Activated effector memory CD4-positive, alpha-beta T cell treated with Interleukin-2 at 50 U/mL for 16 hours (primary cell): ENCODE measurements at regions not wholly inside any gene's neighbourhood (a gene's known extent, or its start where the extent isn't known, plus 50 kb on each side); places are given as distances from the start of the nearest gene placed in this dataset.
"Not testable (repeated sequence)": the region's sequence is repeated elsewhere in the genome, so short reads cannot be mapped to it uniquely, and the experiment has no call there.

Source experiments
- DNase-seq: peaks from one replicate; pipeline ENCODE4 v3.0.0-alpha.2; 2020

DNA sequence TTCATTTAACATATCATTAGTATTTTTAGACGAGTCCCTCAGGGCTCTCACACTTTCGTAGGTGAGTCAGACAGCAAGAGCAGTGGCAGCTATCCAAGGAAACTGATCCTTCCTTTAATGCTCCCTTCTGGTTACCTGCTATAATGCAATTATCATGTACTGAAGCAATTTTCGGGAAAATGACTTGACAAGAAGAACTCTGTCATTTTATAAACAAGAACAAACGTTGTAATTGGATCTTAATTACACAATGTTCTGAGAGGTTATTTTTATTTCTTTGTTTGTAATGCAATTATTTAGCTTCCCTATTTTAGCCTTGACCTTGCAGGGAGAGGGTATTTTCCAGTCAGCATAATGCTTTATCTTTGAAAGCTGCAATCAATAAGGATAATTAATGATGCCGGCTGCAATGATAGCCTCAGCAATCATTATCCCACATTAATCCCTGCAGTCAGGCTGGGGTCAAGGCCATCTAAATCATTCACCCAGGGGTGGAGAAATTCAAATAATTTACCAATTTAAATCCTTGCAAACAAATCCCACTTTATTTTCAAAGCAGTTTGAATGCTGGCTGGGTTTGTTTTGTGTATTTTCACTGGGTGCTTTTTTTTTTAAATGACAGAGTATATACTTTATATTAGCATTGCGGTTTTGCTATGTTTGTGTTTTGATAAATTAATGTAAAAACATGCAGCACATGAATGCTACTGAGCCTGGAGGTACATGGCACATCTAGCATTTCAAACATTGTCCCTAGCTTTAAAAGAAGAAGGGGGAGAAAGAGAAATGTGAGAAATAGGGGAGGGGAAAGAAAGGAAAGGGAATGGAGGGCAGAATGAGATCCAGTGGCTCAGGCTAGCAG is 249.9 kb downstream of the SHOX2 start:
- no peak for DNase-seq

DNA sequence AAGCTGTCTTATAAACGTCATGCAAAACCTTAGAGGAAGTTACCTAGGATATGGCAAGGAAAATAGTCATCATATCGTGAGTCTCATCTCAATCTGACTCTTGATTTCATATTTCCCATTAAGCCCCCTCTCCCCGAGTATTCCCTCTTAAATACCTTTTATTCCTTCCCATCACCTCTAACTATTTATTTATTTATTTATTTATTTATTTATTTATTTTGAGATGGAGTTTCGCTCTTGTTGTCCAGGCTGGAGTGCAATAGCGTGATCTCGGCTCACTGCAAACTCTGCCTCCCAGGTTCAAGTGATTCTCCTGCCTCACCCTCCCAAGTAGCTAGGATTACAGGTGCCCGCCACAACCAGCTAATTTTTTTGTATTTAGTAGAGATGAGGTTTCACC is 260.4 kb downstream of the SHOX2 start:
- not testable (repeated sequence) for DNase-seq

DNA sequence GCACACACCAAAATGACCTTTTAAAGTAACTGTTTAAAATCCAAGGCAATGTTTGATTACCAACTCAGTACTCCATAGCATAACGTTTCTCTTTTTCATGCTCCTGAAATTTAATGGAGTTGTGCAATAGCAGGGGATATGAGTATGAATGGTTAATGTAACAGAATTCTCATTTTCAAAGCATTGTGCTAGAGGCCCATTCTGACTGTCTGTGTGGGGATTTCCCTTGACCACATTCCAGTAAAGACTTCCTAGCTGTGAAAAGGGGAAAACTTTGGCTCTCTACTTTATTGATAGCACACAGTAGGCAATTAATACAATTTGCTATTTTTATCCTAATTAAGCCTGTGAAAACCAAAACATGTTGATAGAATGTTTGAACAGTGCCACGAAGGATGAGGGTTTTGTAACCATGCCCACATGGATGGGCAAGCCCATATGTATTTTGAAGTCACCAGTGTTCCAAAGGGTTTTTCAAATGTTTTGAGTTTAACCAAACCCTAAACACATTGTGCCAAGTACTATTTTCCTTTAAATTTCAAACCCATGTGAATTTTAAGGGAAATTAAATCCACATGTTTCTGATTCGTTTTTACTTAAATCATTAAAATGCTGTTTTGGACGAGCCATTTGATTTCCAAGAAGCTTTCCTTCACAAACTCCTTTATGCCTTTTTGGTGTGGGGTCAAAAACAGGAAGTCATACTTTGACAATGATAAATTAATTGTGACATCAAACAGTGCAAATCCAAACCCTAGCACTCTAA is 261.2 kb downstream of the SHOX2 start:
- no peak for DNase-seq

DNA sequence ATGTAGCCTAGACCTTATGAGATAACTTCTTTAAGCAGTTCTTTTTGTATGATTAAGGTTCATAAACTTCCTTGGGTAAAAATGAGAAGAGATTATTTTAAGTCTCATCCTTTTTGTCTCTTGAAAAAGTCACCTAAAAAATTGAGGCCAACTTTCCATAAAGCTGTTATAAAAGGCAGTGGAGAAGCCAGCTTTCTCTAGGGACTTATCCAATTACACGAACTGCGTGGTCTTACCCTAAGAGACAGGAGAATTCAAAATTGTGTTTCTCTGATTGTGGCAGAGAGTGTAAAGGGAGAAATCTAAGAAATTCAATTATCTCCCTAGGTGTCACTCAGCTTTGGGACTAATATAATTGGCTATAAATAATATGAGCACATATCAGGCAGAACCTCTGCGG is 262.0 kb downstream of the SHOX2 start:
- DNase-seq: no peak

DNA sequence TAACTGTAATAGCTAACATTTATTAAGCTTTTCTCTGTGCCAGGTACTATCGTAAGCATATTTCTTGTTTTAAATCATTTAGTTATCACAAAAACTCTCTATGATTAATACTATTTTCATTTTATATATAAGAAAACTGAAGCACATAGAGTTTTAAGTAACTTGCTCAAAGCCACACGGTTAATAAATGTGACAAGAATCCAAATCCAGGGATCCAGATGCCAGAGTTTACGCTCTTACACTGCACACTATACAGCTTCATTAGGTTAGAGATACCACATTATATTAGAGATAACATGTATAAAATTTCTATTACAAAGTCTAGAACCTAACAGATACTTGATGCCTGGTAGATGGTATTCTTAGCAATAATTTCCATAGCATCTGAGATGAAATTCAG is 265.2 kb downstream of the SHOX2 start:
- no peak for DNase-seq

DNA sequence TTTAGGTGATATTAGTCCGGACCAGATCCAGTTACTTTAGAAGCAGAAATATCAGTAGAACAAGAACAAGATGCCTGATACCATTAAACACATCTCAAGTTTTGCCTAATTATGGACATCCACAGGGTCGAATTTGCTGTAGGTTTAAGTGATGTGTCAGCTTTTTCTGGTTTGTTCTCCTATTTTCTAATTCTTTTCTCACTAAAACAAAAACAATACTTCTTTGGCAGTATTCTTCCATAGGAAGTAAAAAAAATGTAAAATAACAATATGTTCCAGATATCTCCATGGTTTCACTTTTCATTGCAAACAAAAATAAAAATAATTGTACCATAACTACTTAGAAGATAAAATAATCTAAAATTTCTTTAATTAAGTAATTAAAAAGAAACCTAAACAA is 265.7 kb downstream of the SHOX2 start:
- no peak for DNase-seq

DNA sequence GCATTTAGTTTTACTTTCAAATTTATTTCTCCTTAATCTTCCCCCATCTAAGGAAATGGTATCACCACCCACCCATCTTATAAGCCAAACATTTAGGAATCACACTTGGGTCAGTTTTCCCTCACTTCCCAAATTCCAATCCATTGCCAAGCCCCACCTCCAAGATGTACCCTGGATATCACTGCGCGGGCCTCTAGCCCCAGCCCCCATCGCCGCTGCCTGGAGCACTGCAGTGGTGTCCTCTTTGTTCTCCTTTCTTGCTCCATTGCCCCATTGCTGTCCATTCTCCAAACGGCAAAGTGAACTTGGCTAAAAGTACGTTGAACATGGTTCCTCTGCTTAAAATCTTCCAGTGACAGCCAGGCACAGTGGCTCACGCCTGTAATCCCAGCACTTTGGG is 267.8 kb downstream of the SHOX2 start:
- no peak for DNase-seq

DNA sequence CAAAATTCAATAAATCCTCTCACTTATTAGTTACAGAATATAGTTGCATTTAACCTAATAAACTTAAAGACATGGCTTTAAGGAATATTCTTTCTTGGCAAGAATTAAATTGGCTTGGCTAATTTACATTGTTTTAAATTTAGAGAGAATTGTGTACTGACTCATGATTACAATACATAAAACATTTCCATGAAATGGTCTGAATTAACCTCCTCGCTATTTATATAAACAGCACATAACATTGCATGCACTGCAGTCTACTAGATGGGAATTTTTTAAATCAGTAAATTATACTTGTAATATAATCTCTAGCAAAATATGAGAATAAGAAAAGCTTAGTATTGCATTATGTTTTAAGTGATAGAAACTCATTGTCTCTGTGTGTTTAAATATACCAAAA is 268.9 kb downstream of the SHOX2 start:
- no peak for DNase-seq

DNA sequence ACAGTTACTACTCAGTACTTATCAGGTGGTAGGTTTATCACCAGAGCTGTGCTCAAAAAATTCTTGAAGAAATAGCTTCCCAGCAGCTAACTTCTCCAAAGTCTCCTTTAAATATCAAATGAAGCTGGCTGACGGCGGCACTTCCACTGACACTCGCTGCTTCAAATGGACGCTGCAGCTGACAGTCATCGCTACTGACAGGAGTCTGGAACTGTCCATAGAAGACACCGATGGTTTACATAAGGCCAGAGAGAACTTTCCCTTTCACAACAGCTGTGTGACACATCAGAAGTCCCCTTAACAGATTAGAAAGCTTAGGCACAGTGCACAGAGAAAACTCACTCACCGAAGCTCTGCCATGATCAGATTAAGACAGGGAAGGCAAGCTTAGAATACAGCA is 270.2 kb downstream of the SHOX2 start:
- no peak for DNase-seq

DNA sequence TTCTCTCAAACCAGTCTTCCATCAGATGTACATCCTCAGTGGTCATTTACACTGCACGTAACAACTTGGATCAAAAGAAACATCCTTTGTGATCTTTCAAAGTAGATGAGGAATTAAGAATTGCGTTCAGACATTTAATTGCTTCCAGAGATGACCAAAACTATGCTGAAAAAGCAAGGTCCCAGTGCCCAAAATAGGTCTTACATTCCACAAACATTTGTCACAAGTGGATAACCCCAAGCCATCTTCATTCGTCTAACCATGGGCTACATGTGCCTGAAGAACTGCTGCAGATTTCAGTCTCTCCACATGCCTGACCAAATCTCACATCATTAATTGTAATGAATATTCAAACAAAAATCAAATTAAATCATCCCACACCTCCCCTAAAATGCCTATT is 273.6 kb downstream of the SHOX2 start:
- no peak for DNase-seq

DNA sequence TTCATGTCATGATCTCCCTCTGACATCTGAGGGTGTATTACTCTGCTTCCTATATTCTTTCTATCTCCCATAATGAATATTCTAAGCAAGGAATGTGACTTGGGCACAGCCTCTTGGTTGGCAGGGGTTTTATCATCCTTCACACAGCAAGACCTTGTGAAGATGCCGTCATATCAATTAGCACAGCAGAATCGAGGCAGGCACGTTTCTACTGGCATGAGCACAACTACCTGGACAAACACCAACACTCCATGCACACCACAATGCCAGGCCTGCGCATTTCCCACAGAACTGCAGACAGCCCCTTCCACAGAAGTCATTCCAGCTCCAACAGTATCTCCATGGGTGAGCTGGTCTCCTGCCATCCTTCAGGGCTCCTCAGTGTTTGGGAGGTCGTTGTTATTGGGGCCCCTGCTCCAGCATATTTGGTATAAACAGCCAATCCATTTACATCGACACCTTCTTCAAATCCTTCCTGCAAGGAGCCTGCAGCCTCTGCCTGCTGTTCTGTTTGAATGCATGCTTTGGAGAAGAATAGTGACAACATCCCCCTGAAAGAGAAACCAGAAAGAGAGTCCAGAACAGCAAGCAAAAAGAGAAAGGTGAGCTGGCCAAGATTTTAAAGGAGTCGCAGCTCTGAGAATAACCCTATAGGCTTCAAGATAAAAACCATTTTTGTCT is 275.5 kb downstream of the SHOX2 start:
- no peak for DNase-seq

DNA sequence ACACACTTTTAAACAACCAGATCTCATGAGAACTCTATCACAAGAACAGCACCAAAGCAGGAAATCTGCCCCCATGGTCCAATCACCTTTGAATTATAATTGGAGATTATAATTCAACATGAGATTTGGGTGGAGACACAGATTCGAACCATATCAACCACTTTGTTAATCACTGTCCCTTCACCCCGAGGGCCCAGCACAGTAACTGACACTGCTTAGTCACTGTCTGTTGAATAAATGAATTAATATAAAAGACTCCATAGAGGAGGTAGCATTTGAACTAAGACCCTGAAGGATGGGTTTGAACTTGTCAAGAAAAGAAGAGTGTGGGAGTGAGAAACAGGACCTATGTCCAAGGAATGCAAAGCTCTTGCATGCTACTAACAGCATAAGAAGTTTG is 276.4 kb downstream of the SHOX2 start:
- no peak for DNase-seq

DNA sequence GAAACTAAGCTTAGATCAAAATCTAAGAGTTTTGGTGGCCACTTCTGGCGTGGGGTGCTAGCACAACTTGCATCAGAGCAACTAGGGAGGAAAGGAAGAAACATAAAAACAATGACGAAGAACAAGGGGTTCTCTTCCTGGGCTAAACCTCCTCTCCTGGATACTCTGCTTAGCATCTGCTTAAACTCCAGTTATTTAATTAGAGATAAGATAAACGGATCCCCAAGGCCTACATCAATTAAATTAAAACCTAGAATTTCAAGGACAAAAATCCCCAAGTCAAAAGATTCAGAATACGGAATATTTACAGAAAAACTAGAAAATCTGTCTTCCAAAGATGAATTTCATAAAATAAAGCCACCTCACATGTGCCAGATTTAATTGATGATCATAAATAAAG is 281.9 kb downstream of the SHOX2 start:
- no peak for DNase-seq

DNA sequence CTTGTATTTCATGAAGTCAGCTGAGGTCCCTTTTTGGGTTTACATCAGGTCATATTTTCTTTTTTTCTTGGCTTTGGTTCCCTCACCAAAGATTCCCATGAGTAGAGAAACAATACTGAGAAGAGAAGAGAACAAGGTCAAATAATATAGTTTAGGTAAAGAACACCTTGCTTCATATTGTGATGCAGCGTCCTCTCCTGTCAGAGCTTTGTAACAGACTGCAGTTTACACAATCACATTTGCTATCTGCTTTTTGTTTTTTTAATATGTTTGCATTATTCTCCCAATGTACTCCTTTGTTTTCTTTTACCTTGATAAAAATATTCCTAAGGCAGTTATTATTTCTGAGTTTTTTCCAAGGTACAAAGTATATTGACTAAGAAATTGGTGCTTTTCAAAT is 283.2 kb downstream of the SHOX2 start:
- DNase-seq: no peak

DNA sequence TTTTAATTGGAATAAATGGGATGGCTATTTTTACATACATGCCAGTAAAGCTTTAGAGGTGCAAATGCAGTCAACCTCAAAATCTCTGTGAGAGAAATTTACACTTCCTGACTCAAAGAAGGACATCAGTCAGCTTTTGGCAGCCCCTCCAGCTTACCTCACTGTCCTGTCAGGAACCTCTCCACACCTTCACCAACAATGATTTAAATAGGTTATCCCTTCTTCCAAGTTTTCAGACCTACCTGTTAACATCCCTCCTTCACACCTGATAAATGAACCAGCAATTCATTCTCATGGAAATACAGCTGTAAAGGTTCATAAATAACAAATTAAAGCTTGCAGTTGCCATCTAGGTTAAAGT is 286.1 kb downstream of the SHOX2 start:
- no peak for DNase-seq

DNA sequence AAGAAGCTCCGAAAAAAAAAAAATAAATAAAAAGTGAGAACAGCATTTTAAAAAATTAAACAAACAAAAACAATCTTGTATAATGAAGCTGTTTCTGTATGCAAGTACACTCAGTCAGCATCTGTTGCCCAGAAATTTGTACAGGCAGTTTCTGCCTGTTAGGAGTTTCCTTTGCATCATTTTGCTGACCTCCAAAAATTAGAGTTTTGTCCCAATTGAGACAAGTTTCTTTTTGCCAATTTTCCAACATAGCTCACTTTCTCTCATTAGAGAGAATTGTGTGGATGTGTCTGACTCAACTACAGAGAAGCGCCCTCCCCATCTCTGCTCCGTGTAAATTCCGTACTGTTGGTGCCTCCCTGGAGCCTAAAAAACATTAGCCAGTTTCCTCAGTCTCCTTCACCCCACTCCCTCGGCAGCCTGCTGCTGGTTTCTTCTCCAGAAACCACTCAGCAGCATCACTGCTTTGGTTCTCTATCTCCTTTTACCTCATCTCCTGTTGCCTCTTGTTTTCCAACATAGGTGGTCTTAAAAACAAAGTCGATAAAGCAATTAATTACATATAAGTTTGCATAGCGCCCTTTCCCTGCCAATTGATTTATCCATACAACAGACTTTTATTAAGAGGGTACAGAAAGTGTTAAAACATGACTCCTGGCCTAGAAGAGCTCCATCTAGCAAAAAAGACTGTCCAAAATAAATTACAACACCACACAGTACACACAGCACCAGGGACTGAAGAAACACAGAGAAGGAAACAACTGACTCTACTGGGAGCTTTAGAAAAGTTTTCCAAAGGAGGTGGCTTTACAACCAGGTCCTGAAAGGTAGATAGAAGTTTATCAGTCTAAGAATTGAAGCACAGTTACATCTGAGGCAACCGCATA is 286.7 kb downstream of the SHOX2 start:
- no peak for DNase-seq

DNA sequence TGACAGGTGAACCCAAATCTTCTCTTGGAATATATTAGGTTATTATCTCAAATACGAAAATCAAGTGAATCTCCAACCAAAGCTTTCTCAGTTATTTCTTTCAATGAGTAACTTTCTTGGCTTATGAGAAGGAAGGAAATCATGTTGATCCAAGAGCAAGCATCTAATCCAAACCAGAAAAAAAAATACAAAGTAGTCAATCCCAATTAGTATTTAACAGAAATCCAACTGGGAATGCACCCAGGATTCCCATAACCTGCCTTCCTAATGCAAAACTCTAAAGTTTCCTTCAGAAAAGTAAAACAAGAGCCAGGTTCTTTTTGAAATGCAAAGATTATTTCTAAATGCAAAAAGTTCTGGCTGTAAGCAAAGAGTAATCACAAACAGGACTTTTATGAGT is 289.3 kb downstream of the SHOX2 start:
- no peak for DNase-seq

DNA sequence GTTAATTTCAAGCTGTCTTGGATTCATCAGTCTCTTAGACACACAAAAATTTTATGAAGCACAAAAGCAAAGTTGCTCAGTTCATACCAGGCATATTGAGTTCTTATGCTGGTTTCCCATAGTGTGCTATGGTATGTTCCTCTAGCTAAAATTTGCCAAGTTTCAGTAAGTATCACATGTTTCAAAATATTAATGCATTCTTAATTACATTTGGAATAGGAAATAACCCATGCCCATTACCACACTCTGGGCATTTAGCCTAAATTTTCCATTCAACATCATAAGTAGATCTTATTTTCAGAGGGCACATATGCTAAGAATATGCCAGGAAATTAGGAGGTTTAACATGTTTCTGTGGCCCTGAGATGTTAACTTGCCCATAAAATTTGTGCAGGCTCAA is 289.9 kb downstream of the SHOX2 start:
- DNase-seq: no peak

DNA sequence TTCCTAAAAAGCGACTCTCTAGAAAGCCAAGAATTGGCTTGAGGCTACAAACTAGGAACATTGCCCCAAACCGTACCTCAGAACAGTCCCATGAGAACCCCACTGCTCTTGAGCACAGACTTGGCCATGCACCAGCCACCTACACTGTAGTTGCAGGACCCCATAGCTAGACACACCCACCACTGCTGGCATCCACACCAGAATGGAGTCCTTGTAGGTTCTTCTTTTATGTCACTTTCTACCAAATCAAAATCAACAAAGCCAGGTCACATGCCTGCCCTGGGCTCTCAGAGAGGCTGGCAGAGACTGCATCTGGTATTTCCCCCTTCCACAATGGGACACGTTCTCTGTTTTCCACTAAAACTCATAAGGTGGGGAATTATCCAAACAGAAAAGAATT is 290.5 kb downstream of the SHOX2 start:
- no peak for DNase-seq

DNA sequence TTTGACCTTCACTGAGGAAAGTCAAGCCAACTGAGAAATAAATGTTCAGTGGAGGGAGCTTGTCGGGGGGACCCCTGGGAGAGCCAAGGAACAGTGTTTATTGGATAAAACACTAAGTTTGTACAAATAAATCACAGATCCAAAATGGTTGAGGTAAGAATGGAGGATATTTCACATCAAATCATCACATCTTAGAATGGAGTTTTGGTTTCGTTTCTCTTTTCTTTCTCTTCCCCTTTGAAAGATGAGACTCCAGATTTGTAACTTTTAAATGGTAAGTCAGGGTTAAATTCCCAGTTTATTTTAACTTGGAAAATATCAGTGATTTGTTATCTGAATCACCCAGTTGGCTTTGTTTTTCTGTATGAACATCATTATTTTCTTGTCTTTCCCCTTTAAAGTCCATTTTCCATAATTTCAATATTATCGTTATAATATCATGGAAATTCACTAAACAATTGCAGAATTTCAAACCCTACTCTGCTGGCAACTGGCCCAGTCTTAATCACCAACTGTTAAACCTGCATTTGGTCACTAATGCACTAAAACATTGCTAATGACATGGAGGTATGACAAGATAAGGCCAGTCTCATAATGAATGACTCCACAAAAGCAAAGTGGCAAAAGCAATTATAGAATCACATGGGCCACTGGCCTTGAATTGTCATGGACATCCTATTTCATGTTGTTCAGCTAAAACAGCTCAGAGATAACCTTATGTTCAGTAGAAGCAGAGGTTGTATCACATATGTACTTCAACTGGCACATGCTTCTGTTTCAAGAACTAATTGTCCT is 295.1 kb downstream of the SHOX2 start:
- DNase-seq: no peak

DNA sequence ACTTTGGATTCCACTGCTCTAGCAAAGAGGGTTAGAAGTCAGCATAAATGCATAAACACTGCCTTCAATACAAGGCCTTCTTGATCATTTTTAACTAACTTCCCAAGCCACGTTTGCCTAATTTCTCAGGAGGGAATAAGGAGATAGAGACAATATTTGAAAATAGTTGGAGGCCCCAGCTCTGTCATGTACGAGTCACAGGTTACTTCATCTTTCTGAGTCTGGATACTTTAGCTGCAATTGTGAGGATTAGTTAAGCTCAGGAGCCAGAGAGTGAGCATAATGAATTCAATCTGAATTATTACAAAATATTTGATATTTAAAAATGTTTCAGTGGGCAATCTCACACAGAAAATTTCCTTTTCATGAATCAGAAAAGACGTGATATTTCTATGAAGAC is 298.9 kb downstream of the SHOX2 start:
- DNase-seq: no peak

DNA sequence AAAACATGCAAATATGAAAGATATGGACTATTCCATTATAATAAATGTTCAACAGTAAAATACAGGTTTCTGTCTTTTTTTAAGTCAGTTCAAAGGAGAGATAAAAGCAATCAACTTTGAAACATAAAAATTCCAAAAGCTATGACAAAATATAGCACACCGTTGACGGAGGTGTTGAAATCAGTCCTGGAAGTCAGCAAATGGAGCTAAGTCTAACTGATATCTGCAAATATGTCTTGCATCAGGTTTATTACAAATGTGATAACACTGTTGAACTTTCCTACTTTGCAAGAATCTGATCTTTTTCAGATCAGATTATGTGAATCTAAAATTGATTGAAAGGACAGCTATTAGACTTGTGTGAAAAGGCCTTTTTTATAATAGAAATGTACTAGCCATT is 300.7 kb downstream of the SHOX2 start:
- no peak for DNase-seq
